Adrenal gland (tissue), 5 donors: ENCODE measurements at regions not wholly inside any gene's neighbourhood (a gene's known extent, or its start where the extent isn't known, plus 50 kb on each side); places are given as distances from the start of the nearest gene placed in this dataset.

Source experiments
- POLR2A ChIP-seq, 2 donors: fragments of 450-650 bp; IDR thresholded peaks; one replicate each; pipeline ENCODE4 v1.6.1; 2017; ENCODE audit warnings: antibody characterized with exemption in 2 of 2, mild to moderate bottlenecking in 2 of 2, moderate library complexity in 1 of 2
- TF ChIP-seq, protein P1 (sequence below), 6 experiments: fragments of 450-650 bp in 4 of 6; fragments of 200-600 bp in 2 of 6; sonication (generic) in 1 of 6; IDR thresholded peaks; 1 replicate in 5 of 6; 2 replicates in 1 of 6; pipeline versions ENCODE4 v1.5.1 to v1.8.0; 2016 to 2021; ENCODE audit warnings: antibody characterized with exemption in 6 of 6, mild to moderate bottlenecking in 2 of 6, moderate library complexity in 1 of 6
- donor health status: DM: no; HTN: no; CAD: no.

DNA sequence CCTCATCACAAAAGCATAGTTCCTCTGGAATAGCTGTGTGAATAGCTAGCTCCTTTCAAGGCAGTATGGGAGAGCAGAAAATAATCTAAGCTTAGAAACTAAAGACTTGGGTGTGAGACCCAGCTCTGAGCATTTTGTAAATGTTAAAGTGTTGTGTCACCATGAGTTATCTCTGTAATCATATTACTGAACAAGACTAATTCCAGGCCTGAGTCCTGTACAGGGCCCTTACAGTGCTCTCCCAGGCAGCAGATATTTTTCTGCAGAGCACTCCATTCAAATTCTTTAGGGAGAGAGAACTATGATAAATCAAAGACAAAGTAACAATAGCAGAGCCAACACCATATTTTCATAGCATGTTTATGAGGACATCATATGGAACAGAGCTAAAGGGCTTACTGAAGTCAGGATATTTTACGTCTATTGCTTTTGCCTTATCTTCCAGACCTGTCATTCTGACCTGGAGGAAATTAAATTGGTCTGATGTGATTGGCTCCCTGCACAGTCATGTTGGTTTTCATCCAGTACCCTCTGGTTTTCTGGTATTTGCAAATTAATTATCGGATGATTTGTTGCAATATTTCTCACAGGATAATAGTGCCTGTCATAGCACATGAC, 172.6 kb upstream of the PPP2R3A start:
- TF ChIP-seq, protein P1, sequence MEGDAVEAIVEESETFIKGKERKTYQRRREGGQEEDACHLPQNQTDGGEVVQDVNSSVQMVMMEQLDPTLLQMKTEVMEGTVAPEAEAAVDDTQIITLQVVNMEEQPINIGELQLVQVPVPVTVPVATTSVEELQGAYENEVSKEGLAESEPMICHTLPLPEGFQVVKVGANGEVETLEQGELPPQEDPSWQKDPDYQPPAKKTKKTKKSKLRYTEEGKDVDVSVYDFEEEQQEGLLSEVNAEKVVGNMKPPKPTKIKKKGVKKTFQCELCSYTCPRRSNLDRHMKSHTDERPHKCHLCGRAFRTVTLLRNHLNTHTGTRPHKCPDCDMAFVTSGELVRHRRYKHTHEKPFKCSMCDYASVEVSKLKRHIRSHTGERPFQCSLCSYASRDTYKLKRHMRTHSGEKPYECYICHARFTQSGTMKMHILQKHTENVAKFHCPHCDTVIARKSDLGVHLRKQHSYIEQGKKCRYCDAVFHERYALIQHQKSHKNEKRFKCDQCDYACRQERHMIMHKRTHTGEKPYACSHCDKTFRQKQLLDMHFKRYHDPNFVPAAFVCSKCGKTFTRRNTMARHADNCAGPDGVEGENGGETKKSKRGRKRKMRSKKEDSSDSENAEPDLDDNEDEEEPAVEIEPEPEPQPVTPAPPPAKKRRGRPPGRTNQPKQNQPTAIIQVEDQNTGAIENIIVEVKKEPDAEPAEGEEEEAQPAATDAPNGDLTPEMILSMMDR (IDR thresholded peaks at IDR 0.05) = no peak
- TF ChIP-seq POLR2A (IDR thresholded peaks at IDR 0.05) = no peak
